GM19452 (cell line): ENCODE measurements at regions not wholly inside any gene's neighbourhood (a gene's known extent, or its start where the extent isn't known, plus 50 kb on each side); places are given as distances from the start of the nearest gene placed in this dataset.
A peak's percentile ranks its signal among the peaks of the same experiment; 100 is the strongest.

Experiments used
- ATAC-seq: cut with Tn5 transposase; IDR thresholded peaks from one replicate; pipeline ENCODE4 v1.9.1; 2021; ENCODE audit not compliant: unreplicated experiment

GRCh38 chr13:99862244-99862643, 109.3 kb downstream of the ZIC5 start:
- no peak for ATAC-seq

DNA sequence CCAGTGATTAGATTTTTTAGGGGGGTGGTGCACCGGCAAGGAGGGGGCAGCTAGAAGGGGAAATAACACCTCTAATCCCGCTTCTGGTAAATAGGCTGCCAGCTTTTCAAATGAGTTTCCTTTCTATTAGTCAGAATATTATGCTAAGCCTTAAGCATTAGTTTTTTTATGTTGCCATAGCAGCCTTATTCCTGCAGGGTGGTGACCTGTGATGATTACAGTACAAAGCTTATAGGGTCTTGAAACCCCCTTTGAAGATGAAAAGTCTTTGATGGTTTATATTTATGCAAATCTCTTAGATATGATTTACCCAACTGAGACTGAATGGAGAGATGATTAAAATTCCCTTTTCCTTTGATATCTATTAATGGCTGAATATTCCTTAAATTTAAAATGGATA, 109.8 kb downstream of the ZIC5 start:
- no peak for ATAC-seq

DNA sequence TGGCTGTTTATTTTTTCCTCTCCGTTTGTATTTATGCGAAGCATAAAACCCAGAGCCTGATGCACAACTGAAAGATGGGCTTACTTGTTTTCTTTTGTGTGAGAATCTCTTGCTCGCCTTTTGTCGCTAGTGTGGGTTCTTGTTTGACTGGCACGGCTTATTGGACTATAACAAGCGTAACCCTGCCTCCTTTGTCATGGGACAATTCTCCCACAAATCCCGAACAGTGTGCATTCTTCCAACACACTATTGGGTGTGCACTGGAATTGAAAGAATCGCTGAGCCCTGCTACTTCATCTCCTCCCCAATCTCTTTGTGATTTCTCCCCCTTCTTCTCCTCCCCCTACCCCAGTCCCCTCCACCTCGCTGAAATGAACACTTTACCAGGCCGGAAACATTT, 110.8 kb downstream of the ZIC5 start:
- ATAC-seq = no peak

- ATAC-seq = peak; percentile 97
These were observed 112.1 kb downstream of the ZIC5 start for GRCh38 chr13:99859178-99860177.

DNA sequence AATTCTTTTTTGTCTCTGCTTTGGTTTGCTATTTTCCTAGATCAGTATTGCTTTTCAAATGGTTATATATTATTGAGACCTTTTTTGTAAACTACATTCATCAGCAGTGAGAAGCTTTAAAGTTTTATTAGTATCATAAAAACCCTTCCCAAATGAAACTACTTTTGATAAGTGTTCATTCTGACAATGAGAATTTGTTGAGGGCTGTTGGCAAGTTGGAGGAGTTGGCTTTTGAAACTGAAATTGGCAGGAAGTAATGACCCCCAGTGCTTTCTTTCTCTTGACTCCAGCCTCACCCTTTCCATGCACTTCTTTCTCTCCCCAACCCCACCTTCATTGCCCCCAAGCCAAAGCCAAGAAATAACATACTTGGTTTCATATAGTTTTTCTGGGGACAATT, 113.8 kb downstream of the ZIC5 start:
- no peak for ATAC-seq

- ATAC-seq = no peak
These were observed 115.8 kb downstream of the ZIC5 start for GRCh38 chr13:99855526-99856420.

DNA sequence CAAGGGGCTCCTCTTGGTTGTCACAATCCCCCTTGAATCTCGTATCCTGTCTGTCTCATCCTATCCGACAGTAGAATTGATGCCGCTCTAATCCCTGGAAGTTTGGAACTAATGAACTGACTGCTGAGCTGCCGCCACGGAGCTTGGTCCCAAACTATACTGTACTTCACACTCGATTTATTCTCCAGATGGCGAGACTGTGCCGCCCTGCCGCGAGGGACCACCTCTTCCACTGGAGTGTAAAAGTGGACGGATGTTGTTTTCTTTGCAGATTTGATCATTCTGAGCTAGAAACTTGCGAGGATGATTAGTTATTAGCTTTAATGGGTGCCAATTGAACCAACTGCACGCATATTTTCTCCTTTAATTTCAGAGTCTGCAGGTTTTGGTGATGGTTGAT, 117.2 kb downstream of the ZIC5 start:
- no peak for ATAC-seq

GRCh38 chr13:99847318-99847750, 124.2 kb downstream of the ZIC5 start:
- ATAC-seq = no peak

DNA sequence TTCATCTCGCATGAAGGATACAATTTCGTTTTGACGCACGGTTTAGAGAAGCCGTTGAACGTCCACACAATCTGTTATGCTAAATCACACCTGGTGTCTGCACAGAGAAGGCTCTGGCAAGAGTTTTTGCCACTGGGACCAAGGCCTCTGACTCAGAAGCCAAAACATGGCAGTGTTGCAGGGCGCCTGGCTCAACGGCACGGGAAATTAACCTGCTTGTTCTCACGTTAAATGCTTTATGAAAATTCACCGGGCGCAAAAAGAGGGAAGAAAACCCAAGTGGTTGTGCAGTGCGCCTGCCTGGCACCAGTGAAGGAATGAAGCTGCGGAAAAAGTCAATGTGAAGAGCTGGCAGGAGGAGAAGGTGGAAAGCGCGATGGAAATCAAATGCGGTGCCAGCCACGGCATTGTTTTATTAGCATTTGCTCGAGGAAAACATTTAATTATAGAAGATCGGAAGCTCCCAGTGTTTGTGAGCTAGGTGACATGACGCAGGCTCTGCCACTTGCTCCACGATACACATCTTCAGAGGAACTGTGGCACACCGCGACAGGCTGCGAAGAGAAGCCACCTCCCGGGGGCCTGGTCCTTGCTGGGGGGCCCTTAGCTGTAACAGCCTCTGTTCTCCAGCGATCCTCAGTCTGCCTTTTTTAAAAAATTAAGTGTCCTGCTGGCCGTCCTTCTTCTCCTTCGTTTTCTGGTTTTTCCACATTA, 126.2 kb downstream of the ZIC5 start:
- no peak for ATAC-seq

GRCh38 chr13:99844421-99844820, 127.1 kb downstream of the ZIC5 start:
- ATAC-seq = no peak

- no peak for ATAC-seq
These were observed 127.7 kb downstream of the ZIC5 start for GRCh38 chr13:99843872-99844271.

- no peak for ATAC-seq
These were observed 129.2 kb downstream of the ZIC5 start for GRCh38 chr13:99842405-99842804.

- ATAC-seq = no peak
These were observed 135.3 kb downstream of the ZIC5 start for GRCh38 chr13:99836291-99836690.

DNA sequence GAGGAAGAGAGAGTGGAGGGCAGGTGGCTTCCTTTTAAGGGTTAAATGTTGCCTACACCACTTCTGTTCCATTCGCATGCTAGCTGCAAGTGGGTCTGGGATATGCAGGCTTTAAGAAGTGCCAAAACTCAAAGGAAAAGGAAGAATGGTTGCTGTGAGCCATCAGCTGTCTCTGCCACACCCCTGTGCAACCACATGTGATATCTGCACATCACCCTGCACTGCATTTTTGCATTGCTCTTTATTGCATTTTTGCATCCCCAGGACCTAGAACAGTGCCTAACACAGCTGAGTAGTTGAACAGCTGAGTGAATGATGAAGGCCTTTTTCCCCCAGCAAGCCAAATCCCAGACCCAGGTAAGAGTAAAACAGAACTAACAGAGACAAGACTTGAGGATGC, 136.1 kb downstream of the ZIC5 start:
- ATAC-seq = no peak

DNA sequence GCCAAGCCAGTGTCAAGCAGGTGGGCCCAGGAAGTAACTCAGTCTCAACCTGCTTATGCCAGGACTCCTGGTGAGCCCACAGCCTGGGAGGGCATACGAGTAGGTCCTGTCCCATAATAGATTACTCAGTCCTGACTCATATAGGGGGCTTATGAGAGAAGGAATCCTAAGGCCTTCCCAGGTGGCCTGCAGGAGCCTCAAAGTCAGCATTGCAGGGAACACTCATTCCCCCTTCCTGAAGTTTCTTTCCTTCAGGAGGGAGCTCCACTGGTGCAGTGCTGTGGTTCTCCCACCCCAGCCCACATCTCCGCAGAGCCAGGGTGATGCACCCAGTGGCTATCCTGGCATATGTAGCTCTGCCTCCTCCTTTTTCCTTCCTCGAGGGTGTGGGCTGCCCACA, 137.3 kb downstream of the ZIC5 start:
- ATAC-seq = no peak

DNA sequence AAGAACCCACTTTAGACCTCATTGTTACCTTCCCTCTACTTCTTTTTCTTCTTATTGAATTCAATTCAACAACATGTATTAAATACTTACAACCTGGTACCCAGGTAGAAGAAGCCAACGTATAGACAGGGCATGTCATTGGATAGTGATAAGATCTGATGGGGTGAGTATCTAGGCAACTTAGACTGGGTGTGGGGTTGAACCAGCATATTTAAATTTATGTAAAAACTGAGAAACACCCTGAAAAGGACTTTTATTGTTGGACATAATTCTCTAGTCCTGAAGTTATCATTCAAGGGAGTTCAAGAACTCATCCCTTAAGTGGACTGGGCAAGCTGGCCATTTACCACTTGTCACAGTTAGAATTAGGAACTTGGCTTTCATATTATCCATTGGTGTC, 139.2 kb downstream of the ZIC5 start:
- ATAC-seq = no peak

- no peak for ATAC-seq
These were observed 140.6 kb downstream of the ZIC5 start for GRCh38 chr13:99830931-99831330.

GRCh38 chr13:99829593-99830239, 141.9 kb downstream of the ZIC5 start:
- ATAC-seq = no peak

- no peak for ATAC-seq
These were observed 142.4 kb downstream of the ZIC5 start for GRCh38 chr13:99829161-99829560.

GRCh38 chr13:99828735-99829134, 142.8 kb downstream of the ZIC5 start:
- ATAC-seq = no peak

DNA sequence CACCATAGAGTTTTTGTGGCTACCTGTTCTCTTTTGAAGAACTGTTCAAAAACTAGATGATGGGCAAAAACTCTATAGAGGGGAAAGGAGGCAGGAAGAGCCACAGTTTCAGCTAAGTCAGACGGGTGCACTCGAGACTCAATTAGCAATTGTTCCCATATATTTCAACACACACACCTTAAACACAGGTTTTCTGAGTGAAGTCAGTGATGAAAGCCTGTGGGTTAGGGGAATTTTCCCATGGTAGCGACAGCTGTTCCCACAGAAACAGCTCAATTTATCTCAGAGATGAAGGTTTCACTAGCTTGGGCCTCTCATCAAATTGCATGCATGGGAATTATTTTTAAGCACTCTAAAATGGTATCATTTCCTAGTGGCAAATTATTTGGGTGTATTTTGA, 143.4 kb downstream of the ZIC5 start:
- ATAC-seq = no peak
